PC-3 (cell line): ENCODE measurements at regions not wholly inside any gene's neighbourhood (a gene's known extent, or its start where the extent isn't known, plus 50 kb on each side); places are given as distances from the start of the nearest gene placed in this dataset.

ENCODE experiments used
- ATAC-seq: fragments of 200-7000 bp; cut with Tn5 transposase; 2 replicates; pipeline ENCODE4 v1.9.1; 2020; ENCODE audit warnings: mild to moderate bottlenecking, moderate library complexity
- BruUV-seq: library from RNA; stranded (reverse); fragments of 400-500 nt; replicated peaks from 2 replicates; lab custom pipeline; 2021; lab: Mats Ljungman, UMichigan
- CTCF ChIA-PET: fragments of 300-600 bp; sonication (Branson Sonifier 250); formaldehyde crosslinking; loops from one replicate; lab custom pipeline; 2022; ENCODE audit warnings: antibody characterized with exemption; lab: Charles Lee
- POLR2A ChIA-PET: fragments of 300-600 bp; sonication (Branson Sonifier 250); formaldehyde crosslinking; loops from one replicate; lab custom pipeline; 2022; ENCODE audit warnings: antibody characterized with exemption; ENCODE audit not compliant: unreplicated experiment; lab: Charles Lee
- DNase-seq: peaks from one replicate; pipeline ENCODE4 v3.0.0-alpha.2; 2015
- H2AFZ ChIP-seq: fragments of 300-600 bp; sonication (generic); 2 replicates; pipeline ENCODE4 v1.6.0; 2016; ENCODE audit warnings: antibody characterized with exemption, low read length
- H3F3A ChIP-seq: fragments of 300-600 bp; sonication (generic); one replicate; pipeline ENCODE4 v1.6.0; 2017; ENCODE audit warnings: antibody characterized with exemption, low read length, control low read depth, mild to moderate bottlenecking; ENCODE audit not compliant: unreplicated experiment
- H3K27ac ChIP-seq: fragments of 300-600 bp; sonication (generic); 2 replicates; pipeline ENCODE4 v1.5.1; 2016; ENCODE audit warnings: mild to moderate bottlenecking, low read length
- H3K27me3 ChIP-seq: fragments of 300-600 bp; sonication (generic); 2 replicates; pipeline ENCODE4 v1.6.1; 2016; ENCODE audit warnings: low read length, mixed read lengths
- H3K36me3 ChIP-seq: fragments of 300-600 bp; sonication (generic); 2 replicates; pipeline ENCODE4 v1.6.1; 2016; ENCODE audit warnings: low read depth, mixed run types, low read length, mixed read lengths
- H3K4me1 ChIP-seq: fragments of 300-600 bp; sonication (generic); 2 replicates; pipeline ENCODE4 v1.5.1; 2016; ENCODE audit warnings: low read length; ENCODE audit not compliant: insufficient read depth
- H3K4me2 ChIP-seq: fragments of 300-600 bp; sonication (generic); 2 replicates; pipeline ENCODE4 v1.6.0; 2016; ENCODE audit warnings: low read length
- H3K4me3 ChIP-seq: fragments of 300-600 bp; sonication (generic); 2 replicates; pipeline ENCODE4 v1.5.1; 2016; ENCODE audit warnings: mild to moderate bottlenecking, low read length, mixed read lengths
- H3K79me2 ChIP-seq: fragments of 300-600 bp; sonication (generic); 2 replicates; pipeline ENCODE4 v1.6.1; 2017; ENCODE audit warnings: low read length, mixed read lengths
- H3K9ac ChIP-seq: fragments of 300-600 bp; sonication (generic); 2 replicates; pipeline ENCODE4 v1.6.0; 2016; ENCODE audit warnings: mild to moderate bottlenecking, low read length
- H3K9me2 ChIP-seq: fragments of 300-600 bp; sonication (generic); replicated peaks from 2 replicates; pipeline ENCODE4 v1.6.1; 2016; ENCODE audit warnings: mixed run types, low read length, mixed read lengths
- H3K9me3 ChIP-seq: fragments of 300-600 bp; sonication (generic); 2 replicates; pipeline ENCODE4 v1.6.1; 2016; ENCODE audit warnings: low read length, mixed read lengths
- H4K20me1 ChIP-seq: fragments of 300-600 bp; sonication (generic); 2 replicates; pipeline ENCODE4 v1.6.1; 2016; ENCODE audit warnings: low read length, mixed read lengths
- CTCF ChIP-seq: fragments of 300-600 bp; sonication (generic); conservative IDR thresholded peaks from 2 replicates; pipeline ENCODE4 v1.5.1; 2017; ENCODE audit warnings: antibody characterized with exemption, low read depth, mild to moderate bottlenecking, low read length
- EZH2 ChIP-seq: fragments of 300-600 bp; sonication (generic); IDR thresholded peaks from one replicate; pipeline ENCODE4 v1.6.1; 2017; ENCODE audit warnings: antibody characterized with exemption, mild to moderate bottlenecking, low read length; ENCODE audit not compliant: unreplicated experiment
- EZH2phosphoT487 ChIP-seq: fragments of 300-600 bp; sonication (generic); IDR thresholded peaks from 2 replicates; pipeline ENCODE4 v1.6.1; 2018; ENCODE audit warnings: mild to moderate bottlenecking, antibody characterized with exemption, low read length, borderline replicate concordance
- intact Hi-C: fragments of 100-400 bp; cut with micrococcal nuclease; formaldehyde crosslinking; loops from 2 replicates; pipeline ENCODE4 v1.9.0; 2023

GRCh38 chr10:57018452-57018851 lies 657.4 kb upstream of the ZWINT start:
- Histone ChIP-seq H3K4me2 (no peak overlapping the region), H3F3A (no peaks in the 10 kb centered on the region), H2AFZ (no peak overlapping the region), H3K9me2 (no peaks in the 10 kb centered on the region), H3K9ac (no peak overlapping the region), H3K4me1 (no peaks in the 10 kb centered on the region), H3K36me3 (no peaks in the 10 kb centered on the region), H3K79me2 (no peaks in the 10 kb centered on the region), H4K20me1 (no peaks in the 10 kb centered on the region), H3K27ac (no peak overlapping the region), H3K9me3 (peaks cover 6% of the 10 kb centered on the region; the same call in 1 of the 2 replicates), H3K27me3 (no peaks in the 10 kb centered on the region), H3K4me3 (no peak overlapping the region)
- no TSS peak for BruUV-seq
- DNase-seq (no peak), ATAC-seq (no peak)
- CTCF ChIA-PET, result no interaction called here
- POLR2A ChIA-PET, result no interaction called here
- intact Hi-C loops, result no loop called here
- no peak for TF ChIP-seq EZH2
- TF ChIP-seq CTCF, result no peak
- TF ChIP-seq EZH2phosphoT487, result no peak

- Histone ChIP-seq H3F3A (no peaks in the 10 kb centered on the region), H3K79me2 (no peaks in the 10 kb centered on the region), H3K36me3 (no peaks in the 10 kb centered on the region), H3K4me3 (no peak overlapping the region), H3K27ac (no peak overlapping the region), H3K9me3 (peaks cover 6% of the 10 kb centered on the region; the same call in 1 of the 2 replicates), H4K20me1 (no peaks in the 10 kb centered on the region), H3K4me2 (no peak overlapping the region), H2AFZ (no peak overlapping the region), H3K9me2 (no peaks in the 10 kb centered on the region), H3K4me1 (no peaks in the 10 kb centered on the region), H3K9ac (no peak overlapping the region), H3K27me3 (no peaks in the 10 kb centered on the region)
- ATAC-seq (no peak), DNase-seq (no peak)
- CTCF ChIA-PET, result no interaction called here
- no TSS peak for BruUV-seq
- TF ChIP-seq CTCF, result no peak
- no peak for TF ChIP-seq EZH2
- TF ChIP-seq EZH2phosphoT487, result no peak
- intact Hi-C loops, result no loop called here
- POLR2A ChIA-PET, result no interaction called here
Observed at GRCh38 chr10:57017356-57018037, 656.4 kb upstream of the ZWINT start.

GRCh38 chr10:57015595-57016318 lies 654.7 kb upstream of the ZWINT start:
- Histone ChIP-seq H3K36me3 (no peaks in the 10 kb centered on the region), H3K79me2 (no peaks in the 10 kb centered on the region), H3K4me3 (no peak overlapping the region), H3K4me1 (no peaks in the 10 kb centered on the region), H3K27me3 (no peaks in the 10 kb centered on the region), H3F3A (no peaks in the 10 kb centered on the region), H3K4me2 (no peak overlapping the region), H3K27ac (no peak overlapping the region), H2AFZ (no peak overlapping the region), H3K9me3 (peaks cover 6% of the 10 kb centered on the region; the same call in 1 of the 2 replicates), H4K20me1 (no peaks in the 10 kb centered on the region), H3K9ac (no peak overlapping the region), H3K9me2 (no peaks in the 10 kb centered on the region; the same call in 1 of the 2 replicates)
- no peak for ATAC-seq
- ChIA-PET CTCF (no interaction called here), POLR2A (no interaction called here)
- intact Hi-C loops, result no loop called here
- TF ChIP-seq CTCF, result no peak
- TF ChIP-seq EZH2, result no peak
- TF ChIP-seq EZH2phosphoT487, result no peak
- no TSS peak for BruUV-seq
- DNase-seq, result no peak
